ENCODE measurements at regions not wholly inside any gene's neighbourhood (a gene's known extent, or its start where the extent isn't known, plus 50 kb on each side); places are given as distances from the start of the nearest gene placed in this dataset.

DNA sequence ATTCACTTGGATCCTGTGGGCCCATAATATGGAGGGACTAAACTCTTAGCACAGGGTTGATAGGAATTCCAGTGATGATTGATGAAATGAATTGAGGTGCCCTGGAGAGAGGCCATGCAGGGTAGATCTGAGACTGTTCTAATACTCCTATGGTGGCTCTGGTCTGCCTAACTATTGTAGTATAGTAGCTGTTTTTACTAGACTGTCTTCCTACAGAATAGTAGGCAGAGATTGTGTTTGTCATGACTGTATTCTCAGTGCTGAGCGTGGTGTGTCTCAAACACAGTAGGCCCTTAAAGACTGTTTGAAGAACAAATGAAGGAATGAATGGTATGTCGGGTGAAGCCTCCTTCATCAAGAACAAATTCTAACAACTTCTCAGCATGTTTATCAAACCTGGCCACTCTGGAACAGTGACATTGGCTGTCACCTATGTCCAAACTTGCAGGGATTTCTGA is 107.0 kb upstream of the SESN3 start:
- TF ChIP-seq, protein P1, sequence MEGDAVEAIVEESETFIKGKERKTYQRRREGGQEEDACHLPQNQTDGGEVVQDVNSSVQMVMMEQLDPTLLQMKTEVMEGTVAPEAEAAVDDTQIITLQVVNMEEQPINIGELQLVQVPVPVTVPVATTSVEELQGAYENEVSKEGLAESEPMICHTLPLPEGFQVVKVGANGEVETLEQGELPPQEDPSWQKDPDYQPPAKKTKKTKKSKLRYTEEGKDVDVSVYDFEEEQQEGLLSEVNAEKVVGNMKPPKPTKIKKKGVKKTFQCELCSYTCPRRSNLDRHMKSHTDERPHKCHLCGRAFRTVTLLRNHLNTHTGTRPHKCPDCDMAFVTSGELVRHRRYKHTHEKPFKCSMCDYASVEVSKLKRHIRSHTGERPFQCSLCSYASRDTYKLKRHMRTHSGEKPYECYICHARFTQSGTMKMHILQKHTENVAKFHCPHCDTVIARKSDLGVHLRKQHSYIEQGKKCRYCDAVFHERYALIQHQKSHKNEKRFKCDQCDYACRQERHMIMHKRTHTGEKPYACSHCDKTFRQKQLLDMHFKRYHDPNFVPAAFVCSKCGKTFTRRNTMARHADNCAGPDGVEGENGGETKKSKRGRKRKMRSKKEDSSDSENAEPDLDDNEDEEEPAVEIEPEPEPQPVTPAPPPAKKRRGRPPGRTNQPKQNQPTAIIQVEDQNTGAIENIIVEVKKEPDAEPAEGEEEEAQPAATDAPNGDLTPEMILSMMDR (IDR thresholded peaks at IDR 0.05) = no peak
- no peak for DNase-seq
- no peak overlapping the region for H3K27ac Mint-ChIP-seq
- no peaks in the 10 kb centered on the region for H3K4me1 Mint-ChIP-seq (ENCODE audit: low read depth)
- H3K36me3 Mint-ChIP-seq (ENCODE audit: low read depth) = no peaks in the 10 kb centered on the region; the same call in 1 of the 2 replicates
- no peaks in the 10 kb centered on the region; the same call in 1 of the 2 replicates for H3K27me3 Mint-ChIP-seq (ENCODE audit: insufficient read depth)
- peaks cover 6% of the 10 kb centered on the region for H3K9me3 Mint-ChIP-seq
- no peak overlapping the region for H3K4me3 Mint-ChIP-seq

DNA sequence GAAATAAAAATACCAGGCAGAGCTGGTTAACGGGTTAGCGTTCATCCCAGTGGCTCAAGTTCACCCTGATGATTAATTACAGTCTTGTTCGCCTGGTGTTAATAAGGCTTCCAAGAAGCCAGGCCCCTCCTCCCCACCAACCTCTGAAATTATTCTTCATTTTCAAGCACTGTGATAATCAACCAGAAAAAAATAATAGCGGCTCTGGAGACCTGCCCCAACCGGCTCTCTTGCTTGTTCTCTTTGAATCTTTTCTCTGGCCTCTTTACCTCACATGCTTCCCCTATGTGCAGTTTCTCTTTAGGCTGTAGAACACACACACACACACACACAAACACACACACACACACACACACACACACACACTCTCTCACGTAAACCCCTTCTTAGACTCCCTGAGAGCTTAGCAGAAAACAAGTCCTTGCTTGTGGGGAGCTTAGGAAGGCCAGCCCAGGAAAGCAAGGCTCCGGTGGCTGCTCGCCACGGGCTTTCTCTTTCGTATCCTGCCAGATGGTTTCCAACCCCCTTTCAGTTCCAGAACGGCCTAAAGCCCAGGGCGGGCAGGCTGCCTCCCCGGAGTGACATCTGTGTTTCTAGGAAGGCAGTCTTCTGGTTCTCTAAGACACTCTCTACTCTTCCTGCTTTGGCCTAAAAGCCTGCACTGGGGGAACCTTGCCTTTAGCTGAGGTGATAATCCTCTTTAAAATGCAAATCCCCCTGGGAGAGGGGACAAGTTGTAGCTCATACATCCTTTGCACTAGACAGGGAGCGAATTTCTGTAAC is 106.4 kb upstream of the SESN3 start:
- H3K4me1 Mint-ChIP-seq (ENCODE audit: low read depth) = no peaks in the 10 kb centered on the region
- DNase-seq = no peak
- no peaks in the 10 kb centered on the region; the same call in 1 of the 2 replicates for H3K36me3 Mint-ChIP-seq (ENCODE audit: low read depth)
- H3K27me3 Mint-ChIP-seq (ENCODE audit: insufficient read depth) = no peaks in the 10 kb centered on the region; the same call in 1 of the 2 replicates
- no peak overlapping the region for H3K4me3 Mint-ChIP-seq
- TF ChIP-seq, protein P1 (IDR thresholded peaks at IDR 0.05) = no peak
- H3K27ac Mint-ChIP-seq = no peak overlapping the region
- peaks cover 6% of the 10 kb centered on the region for H3K9me3 Mint-ChIP-seq

DNA sequence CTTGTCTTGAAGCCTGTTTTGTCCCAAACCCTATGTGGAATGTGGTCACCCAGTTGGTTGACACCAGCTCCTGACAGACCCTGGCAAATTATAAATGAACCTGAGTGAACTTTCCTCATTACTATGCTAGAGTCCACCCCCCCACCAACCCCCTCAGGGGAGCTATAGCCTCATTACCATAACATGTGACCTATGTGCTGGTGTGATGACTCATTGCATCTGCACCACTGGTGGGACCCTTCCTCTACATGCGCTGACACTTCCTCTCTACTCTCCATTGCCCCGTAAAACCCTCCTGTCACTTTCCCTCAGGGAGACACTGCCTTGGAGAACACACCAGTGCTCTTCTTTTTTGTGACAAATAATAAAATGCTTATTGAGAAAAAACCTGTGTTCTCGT is 105.0 kb upstream of the SESN3 start:
- Mint-ChIP-seq H3K27ac (no peak overlapping the region), H3K27me3 (ENCODE audit: insufficient read depth) (no peaks in the 10 kb centered on the region; the same call in 1 of the 2 replicates), H3K4me1 (ENCODE audit: low read depth) (no peaks in the 10 kb centered on the region), H3K9me3 (no peaks in the 10 kb centered on the region; the same call in 1 of the 2 replicates), H3K4me3 (no peak overlapping the region), H3K36me3 (ENCODE audit: low read depth) (no peaks in the 10 kb centered on the region)
- DNase-seq = no peak
- TF ChIP-seq, protein P1 (IDR thresholded peaks at IDR 0.05) = no peak

DNA sequence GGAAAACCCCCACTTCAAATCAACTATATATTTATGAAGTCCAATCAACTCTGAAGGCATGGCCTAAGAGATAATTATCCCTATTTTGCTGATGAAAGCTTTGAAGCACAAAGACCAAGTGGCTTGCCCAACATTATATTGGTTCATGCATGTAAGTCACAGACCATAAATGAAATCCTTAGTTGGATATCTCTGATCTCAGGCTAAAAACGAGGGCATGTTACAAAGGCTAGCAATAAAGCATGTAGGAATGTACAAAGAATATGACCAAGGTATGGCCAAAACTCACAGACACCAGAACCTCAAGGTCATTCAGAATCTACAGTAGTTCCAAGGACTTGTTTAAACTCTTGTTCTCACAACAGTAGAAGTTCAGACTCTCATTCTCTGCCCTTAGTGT is 100.2 kb upstream of the SESN3 start:
- TF ChIP-seq, protein P1 (IDR thresholded peaks at IDR 0.05) = no peak
- Mint-ChIP-seq H3K27ac (no peak overlapping the region), H3K4me3 (no peak overlapping the region), H3K36me3 (ENCODE audit: low read depth) (no peaks in the 10 kb centered on the region), H3K9me3 (peaks cover 4% of the 10 kb centered on the region; the same call in 1 of the 2 replicates), H3K4me1 (ENCODE audit: low read depth) (no peaks in the 10 kb centered on the region), H3K27me3 (ENCODE audit: insufficient read depth) (no peaks in the 10 kb centered on the region; the same call in 1 of the 2 replicates)
- DNase-seq = no peak

DNA sequence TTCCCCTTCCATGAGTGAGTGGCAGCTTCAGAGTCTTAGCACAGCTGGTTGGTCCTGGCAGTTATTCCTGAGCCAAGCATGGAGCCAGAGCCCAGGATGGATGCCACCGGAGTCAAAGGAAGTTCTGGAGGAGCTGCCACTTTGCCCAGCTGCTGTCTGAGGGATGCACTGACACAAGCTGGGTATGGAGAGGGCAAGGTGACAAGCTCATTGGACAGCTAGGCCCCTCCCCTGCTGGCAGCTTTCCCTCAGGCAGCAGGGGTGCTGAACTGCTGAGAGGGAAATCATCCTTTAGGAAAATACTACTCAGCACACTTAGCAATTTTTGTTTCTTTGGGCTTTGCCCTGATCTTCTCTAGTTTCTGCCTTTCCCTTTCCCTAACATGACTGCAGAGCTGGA is 99.3 kb upstream of the SESN3 start:
- peaks cover 4% of the 10 kb centered on the region; the same call in 1 of the 2 replicates for H3K9me3 Mint-ChIP-seq
- DNase-seq = no peak
- TF ChIP-seq, protein P1 (IDR thresholded peaks at IDR 0.05) = no peak
- H3K27me3 Mint-ChIP-seq (ENCODE audit: insufficient read depth) = no peaks in the 10 kb centered on the region; the same call in 1 of the 2 replicates
- H3K4me3 Mint-ChIP-seq = no peak overlapping the region
- H3K36me3 Mint-ChIP-seq (ENCODE audit: low read depth) = no peaks in the 10 kb centered on the region
- no peak overlapping the region for H3K27ac Mint-ChIP-seq
- H3K4me1 Mint-ChIP-seq (ENCODE audit: low read depth) = no peaks in the 10 kb centered on the region

Data from HFFc6 (cell line).